Osteocyte (in vitro differentiated cells): ENCODE measurements at regions not wholly inside any gene's neighbourhood (a gene's known extent, or its start where the extent isn't known, plus 50 kb on each side); places are given as distances from the start of the nearest gene placed in this dataset.

ENCODE experiments used
- DNase-seq: peaks from one replicate; pipeline ENCODE4 v3.0.0; 2021; ENCODE audit warnings: mixed read lengths; ENCODE audit not compliant: unreplicated experiment; ENCODE audit errors: extremely low spot score
- H3K27ac Mint-ChIP-seq: one replicate; pipeline ENCODE4 v1.8.0; 2021; ENCODE audit warnings: mild to moderate bottlenecking, mixed read lengths; ENCODE audit not compliant: unreplicated experiment
- H3K27me3 Mint-ChIP-seq: one replicate; pipeline ENCODE4 v1.8.0; 2021; ENCODE audit warnings: mixed read lengths; ENCODE audit not compliant: unreplicated experiment
- H3K36me3 Mint-ChIP-seq: one replicate; pipeline ENCODE4 v1.8.0; 2021; ENCODE audit warnings: mixed read lengths; ENCODE audit not compliant: unreplicated experiment
- H3K4me1 Mint-ChIP-seq: one replicate; pipeline ENCODE4 v1.8.0; 2021; ENCODE audit warnings: mixed read lengths; ENCODE audit not compliant: unreplicated experiment
- H3K4me3 Mint-ChIP-seq: one replicate; pipeline ENCODE4 v1.8.0; 2021; ENCODE audit warnings: mild to moderate bottlenecking, moderate library complexity, mixed read lengths; ENCODE audit not compliant: unreplicated experiment
- H3K9me3 Mint-ChIP-seq: one replicate; pipeline ENCODE4 v1.8.0; 2021; ENCODE audit warnings: mixed read lengths; ENCODE audit not compliant: unreplicated experiment
- CTCF ChIP-seq: fragments of 200-600 bp; sonication (generic); IDR thresholded peaks from 2 replicates; pipeline ENCODE4 v1.5.0; 2021; ENCODE audit warnings: antibody characterized with exemption, mild to moderate bottlenecking, moderate library complexity

- Mint-ChIP-seq H3K27ac (no peak overlapping the region), H3K9me3 (peaks cover 15% of the 10 kb centered on the region), H3K4me3 (no peak overlapping the region), H3K36me3 (no peaks in the 10 kb centered on the region), H3K27me3 (no peaks in the 10 kb centered on the region), H3K4me1 (peaks cover 4% of the 10 kb centered on the region)
- no peak for DNase-seq
- TF ChIP-seq CTCF: no peak
Measured at GRCh38 chr5:104400941-104401340, 838.4 kb upstream of the NUDT12 start.

- H3K4me3 Mint-ChIP-seq: no peak overlapping the region
- no peaks in the 10 kb centered on the region for H3K27me3 Mint-ChIP-seq
- H3K9me3 Mint-ChIP-seq: peaks cover 6% of the 10 kb centered on the region
- no peak for DNase-seq
- no peak overlapping the region for H3K27ac Mint-ChIP-seq
- no peaks in the 10 kb centered on the region for H3K4me1 Mint-ChIP-seq
- H3K36me3 Mint-ChIP-seq: no peaks in the 10 kb centered on the region
- TF ChIP-seq CTCF: no peak
Measured at GRCh38 chr5:104385906-104386305, 823.3 kb upstream of the NUDT12 start.

- Mint-ChIP-seq H3K36me3 (no peaks in the 10 kb centered on the region), H3K4me3 (no peak overlapping the region), H3K4me1 (peaks cover 7% of the 10 kb centered on the region), H3K27ac (no peak overlapping the region), H3K27me3 (no peaks in the 10 kb centered on the region), H3K9me3 (no peaks in the 10 kb centered on the region)
- TF ChIP-seq CTCF: no peak
- DNase-seq: no peak
Measured at GRCh38 chr5:104375345-104375744, 812.8 kb upstream of the NUDT12 start.

GRCh38 chr5:104372796-104373195 is 810.2 kb upstream of the NUDT12 start:
- Mint-ChIP-seq H3K4me1 (peaks cover 7% of the 10 kb centered on the region), H3K27ac (no peak overlapping the region), H3K9me3 (peaks cover 8% of the 10 kb centered on the region), H3K27me3 (no peaks in the 10 kb centered on the region), H3K36me3 (no peaks in the 10 kb centered on the region), H3K4me3 (no peak overlapping the region)
- no peak for DNase-seq
- no peak for TF ChIP-seq CTCF

- Mint-ChIP-seq H3K9me3 (peaks cover 13% of the 10 kb centered on the region), H3K27ac (no peak overlapping the region), H3K4me3 (no peak overlapping the region), H3K27me3 (no peaks in the 10 kb centered on the region), H3K36me3 (no peaks in the 10 kb centered on the region), H3K4me1 (peaks cover 7% of the 10 kb centered on the region)
- no peak for TF ChIP-seq CTCF
- DNase-seq: no peak
Measured at GRCh38 chr5:104372376-104372775, 809.8 kb upstream of the NUDT12 start.
